T-helper 1 cell treated with Interleukin-12 subunit alpha and Interleukin-12 subunit beta and Interleukin-4 antibody, amounts not matched to agents 30 μg/mL and 1 μg/mL, for 36 hours (primary cell): ENCODE measurements at regions not wholly inside any gene's neighbourhood (a gene's known extent, or its start where the extent isn't known, plus 50 kb on each side); places are given as distances from the start of the nearest gene placed in this dataset.
"Not testable (repeated sequence)": the region's sequence is repeated elsewhere in the genome, so short reads cannot be mapped to it uniquely, and the experiment has no call there.

Experiments used
- H3K27ac Mint-ChIP-seq: one replicate; pipeline ENCODE4 v1.8.0; 2021; ENCODE audit warnings: mild to moderate bottlenecking, mixed read lengths
- H3K27me3 Mint-ChIP-seq: one replicate; pipeline ENCODE4 v1.8.0; 2021; ENCODE audit warnings: low read depth, mixed read lengths
- H3K36me3 Mint-ChIP-seq: one replicate; pipeline ENCODE4 v1.8.0; 2021; ENCODE audit warnings: low read depth, mixed read lengths
- H3K4me1 Mint-ChIP-seq: one replicate; pipeline ENCODE4 v1.8.0; 2021; ENCODE audit warnings: low read depth, mixed read lengths
- H3K4me3 Mint-ChIP-seq: one replicate; pipeline ENCODE4 v1.8.0; 2021; ENCODE audit warnings: mild to moderate bottlenecking, moderate library complexity, mixed read lengths
- H3K9me3 Mint-ChIP-seq: one replicate; pipeline ENCODE4 v1.8.0; 2021; ENCODE audit warnings: mixed read lengths

DNA sequence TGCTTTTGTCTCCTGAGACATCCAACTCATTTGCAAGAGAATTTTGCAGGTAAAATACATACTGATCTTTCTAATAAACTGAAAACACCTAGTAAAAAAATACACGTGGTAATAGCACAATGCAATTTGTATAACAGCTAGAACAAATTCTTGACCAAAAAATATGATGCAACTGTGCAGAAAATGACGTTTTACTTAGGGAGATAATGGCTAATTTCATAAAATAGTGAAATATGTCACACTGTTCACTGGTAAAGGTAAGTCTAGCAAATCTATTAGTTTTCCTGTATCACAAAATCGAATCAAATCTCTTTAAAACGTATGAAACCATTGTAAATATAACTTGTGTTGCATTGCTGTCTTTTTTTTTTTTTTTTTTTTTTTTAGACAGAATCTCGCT lies 130.0 kb downstream of the VPREB1 start:
- Mint-ChIP-seq H3K4me1 (no peaks in the 10 kb centered on the region), H3K27me3 (peaks cover 53% of the 10 kb centered on the region), H3K4me3 (no peak overlapping the region), H3K27ac (no peak overlapping the region), H3K9me3 (no peaks in the 10 kb centered on the region), H3K36me3 (no peaks in the 10 kb centered on the region)

DNA sequence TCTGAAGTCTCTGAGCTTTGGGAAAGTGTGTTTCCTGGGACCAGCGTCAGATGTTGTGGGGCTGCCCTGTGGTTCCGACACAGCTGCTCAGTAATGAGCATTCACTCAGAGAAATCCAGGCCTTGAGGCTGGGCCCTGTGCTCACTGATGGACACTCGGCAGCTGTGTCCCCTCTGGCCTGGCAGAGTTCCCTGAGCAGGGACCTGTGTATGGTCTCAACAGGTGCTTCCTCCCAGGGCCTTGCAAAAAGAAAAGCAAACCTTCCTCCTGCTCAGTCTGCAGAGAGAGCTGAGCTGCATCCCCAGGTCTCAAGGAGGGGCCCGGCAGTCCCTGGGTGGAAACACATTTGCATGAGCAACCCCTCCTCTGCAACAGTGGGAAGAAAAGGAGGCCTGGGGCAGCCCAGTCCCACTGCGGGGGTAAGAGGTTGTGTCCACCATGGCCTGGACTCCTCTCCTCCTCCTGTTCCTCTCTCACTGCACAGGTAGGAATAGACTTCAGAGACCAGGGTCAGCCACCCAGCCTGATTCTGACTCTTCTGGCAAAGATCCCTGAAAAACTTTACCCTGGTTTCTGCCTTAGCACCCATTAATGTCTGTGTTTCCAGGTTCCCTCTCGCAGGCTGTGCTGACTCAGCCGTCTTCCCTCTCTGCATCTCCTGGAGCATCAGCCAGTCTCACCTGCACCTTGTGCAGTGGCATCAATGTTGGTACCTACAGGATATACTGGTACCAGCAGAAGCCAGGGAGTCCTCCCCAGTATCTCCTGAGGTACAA lies 131.2 kb downstream of the VPREB1 start:
- Mint-ChIP-seq H3K27me3 (peaks cover 46% of the 10 kb centered on the region), H3K27ac (no peak overlapping the region), H3K4me3 (no peak overlapping the region), H3K4me1 (no peaks in the 10 kb centered on the region), H3K9me3 (no peaks in the 10 kb centered on the region), H3K36me3 (no peaks in the 10 kb centered on the region)

DNA sequence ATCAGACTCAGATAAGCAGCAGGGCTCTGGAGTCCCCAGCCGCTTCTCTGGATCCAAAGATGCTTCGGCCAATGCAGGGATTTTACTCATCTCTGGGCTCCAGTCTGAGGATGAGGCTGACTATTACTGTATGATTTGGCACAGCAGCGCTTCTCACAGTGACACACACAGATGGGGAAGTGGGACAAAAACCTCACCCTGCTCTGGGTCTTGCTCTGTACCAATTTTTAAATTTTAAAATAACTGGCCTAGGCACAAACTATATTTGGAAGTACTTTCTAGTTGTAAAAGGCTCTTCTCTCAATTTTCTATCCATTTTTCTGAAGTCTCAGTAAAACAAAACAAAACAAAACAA lies 131.7 kb downstream of the VPREB1 start:
- no peak overlapping the region for H3K27ac Mint-ChIP-seq
- H3K36me3 Mint-ChIP-seq: no peaks in the 10 kb centered on the region
- peaks cover 42% of the 10 kb centered on the region for H3K27me3 Mint-ChIP-seq
- no peaks in the 10 kb centered on the region for H3K9me3 Mint-ChIP-seq
- no peak overlapping the region for H3K4me3 Mint-ChIP-seq
- no peaks in the 10 kb centered on the region for H3K4me1 Mint-ChIP-seq

DNA sequence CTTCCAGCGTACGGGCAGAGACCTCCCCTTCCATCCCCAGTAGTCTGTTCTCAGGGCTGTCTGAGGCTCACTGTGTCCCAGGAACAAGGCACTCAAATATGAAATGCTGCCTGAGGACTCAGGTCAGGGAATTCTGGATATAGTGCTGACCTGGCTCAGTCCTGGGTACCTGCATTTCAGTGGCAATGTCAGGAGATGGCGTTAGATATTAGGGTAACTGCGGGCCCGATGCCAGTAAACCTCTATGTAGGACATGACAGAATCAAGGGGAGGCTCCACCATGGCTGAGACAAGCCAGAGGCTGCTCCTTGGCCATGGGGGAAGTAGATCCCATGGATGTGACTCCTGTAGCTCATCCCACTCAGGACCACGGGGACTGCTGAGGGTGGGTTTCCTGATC lies 131.7 kb downstream of the ZNF280B start:
- not testable (repeated sequence) for H3K9me3 Mint-ChIP-seq, H3K27ac Mint-ChIP-seq, H3K4me3 Mint-ChIP-seq, H3K4me1 Mint-ChIP-seq, H3K36me3 Mint-ChIP-seq
- peaks cover 40% of the 10 kb centered on the region for H3K27me3 Mint-ChIP-seq

DNA sequence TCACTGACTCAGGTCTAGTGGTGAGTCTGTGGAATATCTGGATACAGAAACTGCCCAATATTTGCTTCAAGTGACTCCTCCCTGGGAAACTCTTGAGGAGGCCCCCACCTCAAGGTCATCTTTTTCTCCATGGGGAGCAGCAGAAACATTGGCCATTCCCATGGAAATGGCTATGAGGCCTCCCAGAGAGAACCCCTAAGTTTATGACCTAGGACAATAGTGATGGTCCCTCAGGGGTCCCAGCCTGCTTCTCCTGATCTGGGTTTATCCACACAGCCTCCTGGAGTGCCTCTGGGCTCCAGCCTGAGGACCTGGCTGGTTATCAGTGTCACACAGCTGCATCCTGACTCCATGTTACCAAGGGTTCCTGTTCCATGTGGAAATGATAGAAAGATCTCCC lies 131.2 kb downstream of the ZNF280B start:
- H3K4me3 Mint-ChIP-seq: no peak overlapping the region
- H3K4me1 Mint-ChIP-seq: no peaks in the 10 kb centered on the region
- H3K9me3 Mint-ChIP-seq: no peaks in the 10 kb centered on the region
- no peak overlapping the region for H3K27ac Mint-ChIP-seq
- H3K36me3 Mint-ChIP-seq: no peaks in the 10 kb centered on the region
- peaks cover 38% of the 10 kb centered on the region for H3K27me3 Mint-ChIP-seq

DNA sequence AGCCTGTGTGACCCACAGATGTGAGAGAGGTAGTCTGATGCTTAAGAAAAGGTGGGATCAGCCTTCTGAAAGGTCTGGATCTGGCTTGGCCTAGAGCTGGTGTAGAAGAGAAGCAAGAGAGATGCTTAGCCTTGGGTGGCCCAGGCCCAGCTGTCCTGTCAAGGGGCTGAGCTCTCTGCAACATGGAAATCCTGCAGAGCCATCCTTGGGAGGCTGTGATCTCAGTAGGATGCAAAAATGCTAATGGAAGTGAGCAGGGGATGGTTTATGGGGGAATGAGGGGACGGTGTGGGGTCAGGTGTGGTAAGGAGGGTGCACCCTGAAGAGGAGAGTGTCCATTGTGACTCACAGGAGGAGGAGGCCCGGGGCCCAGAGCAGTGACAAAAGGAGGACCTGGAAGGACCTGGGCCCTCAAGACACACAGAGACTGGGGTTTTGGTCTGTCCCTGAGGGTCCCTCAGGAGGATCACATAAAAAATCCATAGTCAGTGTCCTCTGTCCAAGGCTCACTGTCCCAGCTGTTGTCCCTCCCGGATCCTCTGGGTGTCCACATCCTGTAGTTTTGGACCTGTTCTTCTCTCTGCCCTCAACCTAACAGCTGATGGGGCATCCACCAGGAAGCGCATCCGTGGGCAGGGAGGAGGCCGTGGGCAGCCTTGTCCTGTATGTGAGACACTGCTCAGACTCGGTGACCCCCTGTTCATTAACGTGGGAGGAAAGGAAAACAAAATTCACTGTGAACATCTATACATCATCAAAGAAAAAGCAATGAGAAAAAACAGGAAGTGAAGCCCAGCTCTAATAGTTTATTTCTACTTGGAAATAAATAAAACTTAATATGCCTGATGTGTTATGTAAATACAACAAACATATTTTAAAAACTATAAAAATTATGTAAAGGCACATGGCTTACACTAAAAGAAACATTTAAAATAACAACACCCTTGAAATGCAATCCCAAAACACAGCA lies 129.8 kb downstream of the ZNF280B start:
- peaks cover 39% of the 10 kb centered on the region for H3K27me3 Mint-ChIP-seq
- H3K9me3 Mint-ChIP-seq: no peaks in the 10 kb centered on the region
- no peak overlapping the region for H3K27ac Mint-ChIP-seq
- H3K4me1 Mint-ChIP-seq: no peaks in the 10 kb centered on the region
- no peaks in the 10 kb centered on the region for H3K36me3 Mint-ChIP-seq
- no peak overlapping the region for H3K4me3 Mint-ChIP-seq

DNA sequence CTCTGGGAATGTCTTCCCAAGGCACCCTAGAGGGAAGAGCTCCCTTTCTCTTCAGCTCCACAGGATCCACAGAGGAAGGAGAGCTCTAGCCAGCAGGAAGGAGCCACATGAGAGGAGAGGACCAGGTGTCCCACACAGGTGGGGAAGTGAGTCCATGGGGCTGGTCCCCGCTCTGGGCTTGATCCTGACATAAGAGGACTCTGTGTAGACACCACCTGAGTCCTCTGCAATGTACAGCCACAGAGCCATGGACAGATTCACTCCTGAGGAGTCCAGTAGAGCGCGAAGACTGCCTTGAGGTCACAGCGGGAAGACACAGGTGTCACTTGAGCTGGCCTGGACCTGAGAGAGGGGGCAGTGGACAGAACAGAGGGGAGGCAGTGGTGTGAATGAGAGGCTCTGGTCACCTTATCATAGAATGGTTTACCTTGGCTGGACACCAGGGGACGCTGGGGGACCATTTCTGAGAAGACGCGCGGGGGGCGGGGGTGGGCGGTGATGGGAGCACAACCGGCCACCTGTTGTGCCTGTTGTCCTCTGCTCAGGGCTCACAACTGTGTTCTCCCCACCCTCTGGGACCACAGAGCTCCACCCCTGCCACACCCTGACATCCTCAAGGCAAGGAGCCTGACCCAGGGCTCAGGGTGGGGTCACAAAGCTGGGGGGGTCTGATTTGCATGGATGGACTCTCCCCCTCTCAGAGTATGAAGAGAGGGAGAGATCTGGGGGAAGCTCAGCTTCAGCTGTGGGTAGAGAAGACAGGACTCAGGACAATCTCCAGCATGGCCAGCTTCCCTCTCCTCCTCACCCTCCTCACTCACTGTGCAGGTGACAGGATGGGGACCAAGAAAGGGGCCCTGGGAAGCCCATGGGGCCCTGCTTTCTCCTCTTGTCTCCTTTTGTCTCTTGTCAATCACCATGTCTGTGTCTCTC lies 128.2 kb downstream of the ZNF280B start:
- Mint-ChIP-seq H3K9me3 (no peaks in the 10 kb centered on the region), H3K36me3 (no peaks in the 10 kb centered on the region), H3K27me3 (peaks cover 32% of the 10 kb centered on the region), H3K4me3 (no peak overlapping the region), H3K27ac (no peak overlapping the region), H3K4me1 (no peaks in the 10 kb centered on the region)

DNA sequence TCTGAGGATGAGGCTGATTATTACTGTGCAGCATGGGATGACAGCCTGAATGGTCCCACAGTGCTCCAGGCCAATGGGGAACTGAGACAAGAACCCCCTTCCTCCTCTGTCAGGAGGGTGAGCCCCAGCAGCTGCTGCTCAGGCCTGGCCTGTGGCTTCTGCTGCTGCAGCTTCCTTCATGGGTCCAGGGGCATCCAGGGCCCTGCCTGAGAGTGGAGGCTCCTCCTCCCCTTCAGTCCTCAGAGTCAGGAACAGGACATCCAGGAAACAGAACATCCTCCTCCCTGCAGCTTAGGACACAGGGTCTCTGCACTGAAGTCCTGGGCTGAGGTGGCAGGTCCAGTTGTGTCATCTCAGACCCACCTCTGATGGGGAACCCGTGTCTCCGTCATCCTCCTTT lies 127.2 kb downstream of the ZNF280B start:
- not testable (repeated sequence) for H3K4me1 Mint-ChIP-seq, H3K9me3 Mint-ChIP-seq, H3K36me3 Mint-ChIP-seq, H3K27ac Mint-ChIP-seq, H3K4me3 Mint-ChIP-seq
- H3K27me3 Mint-ChIP-seq: peaks cover 32% of the 10 kb centered on the region

DNA sequence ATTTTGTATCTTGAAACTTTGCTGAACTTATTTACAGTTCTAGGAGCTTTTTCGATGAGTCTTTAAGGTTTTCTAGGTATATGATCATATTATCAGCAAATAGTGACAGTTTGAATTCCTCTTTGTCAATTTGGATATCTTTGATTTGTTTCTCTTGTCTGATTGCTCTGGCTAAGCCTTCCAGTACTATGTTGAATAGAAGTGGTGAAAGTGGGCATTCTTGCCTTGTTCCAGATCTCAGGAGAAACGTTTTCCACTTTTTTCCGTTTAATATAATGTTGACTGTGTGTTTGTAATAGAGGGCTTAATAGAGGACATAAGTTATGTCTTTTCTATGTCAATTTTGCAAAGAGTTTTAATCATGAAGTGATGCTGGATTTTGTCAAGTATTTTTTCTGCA lies 124.3 kb downstream of the ZNF280B start:
- H3K27me3 Mint-ChIP-seq: peaks cover 29% of the 10 kb centered on the region
- H3K27ac Mint-ChIP-seq: no peak overlapping the region
- H3K36me3 Mint-ChIP-seq: no peaks in the 10 kb centered on the region

DNA sequence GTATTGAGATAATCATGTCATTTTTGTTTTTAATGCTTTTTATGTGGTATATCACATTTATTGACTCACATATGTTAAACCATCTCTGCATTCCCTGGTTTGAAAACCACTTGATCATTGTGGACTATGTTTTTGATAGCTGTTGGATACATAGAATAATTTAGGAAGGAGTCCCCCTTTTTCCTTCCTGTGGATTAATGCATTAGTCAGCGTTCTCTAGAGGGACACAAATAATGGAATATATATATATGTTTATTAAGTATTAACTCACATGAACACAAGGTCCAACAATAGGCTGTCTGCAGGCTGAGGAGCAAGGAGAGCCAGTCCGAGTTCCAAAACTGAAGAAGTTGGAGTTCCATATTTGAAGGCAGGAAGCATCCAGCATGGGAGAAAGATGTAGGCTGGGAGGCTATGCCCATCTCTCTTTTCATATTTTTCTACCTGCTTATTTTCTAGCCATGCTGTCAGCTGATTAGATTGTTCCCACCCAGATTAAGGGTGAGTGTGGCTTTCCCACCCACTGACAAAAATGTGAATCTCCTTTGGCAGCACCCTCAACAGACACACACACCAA lies 123.8 kb downstream of the ZNF280B start:
- H3K36me3 Mint-ChIP-seq: no peaks in the 10 kb centered on the region
- no peaks in the 10 kb centered on the region for H3K9me3 Mint-ChIP-seq
- H3K4me3 Mint-ChIP-seq: no peak overlapping the region
- no peaks in the 10 kb centered on the region for H3K4me1 Mint-ChIP-seq
- no peak overlapping the region for H3K27ac Mint-ChIP-seq
- H3K27me3 Mint-ChIP-seq: peaks cover 29% of the 10 kb centered on the region

More for the DNA sequence above, 124.3 kb downstream of the ZNF280B start:
- H3K4me1 Mint-ChIP-seq: no peaks in the 10 kb centered on the region
- H3K9me3 Mint-ChIP-seq: no peaks in the 10 kb centered on the region
- H3K4me3 Mint-ChIP-seq: no peak overlapping the region

DNA sequence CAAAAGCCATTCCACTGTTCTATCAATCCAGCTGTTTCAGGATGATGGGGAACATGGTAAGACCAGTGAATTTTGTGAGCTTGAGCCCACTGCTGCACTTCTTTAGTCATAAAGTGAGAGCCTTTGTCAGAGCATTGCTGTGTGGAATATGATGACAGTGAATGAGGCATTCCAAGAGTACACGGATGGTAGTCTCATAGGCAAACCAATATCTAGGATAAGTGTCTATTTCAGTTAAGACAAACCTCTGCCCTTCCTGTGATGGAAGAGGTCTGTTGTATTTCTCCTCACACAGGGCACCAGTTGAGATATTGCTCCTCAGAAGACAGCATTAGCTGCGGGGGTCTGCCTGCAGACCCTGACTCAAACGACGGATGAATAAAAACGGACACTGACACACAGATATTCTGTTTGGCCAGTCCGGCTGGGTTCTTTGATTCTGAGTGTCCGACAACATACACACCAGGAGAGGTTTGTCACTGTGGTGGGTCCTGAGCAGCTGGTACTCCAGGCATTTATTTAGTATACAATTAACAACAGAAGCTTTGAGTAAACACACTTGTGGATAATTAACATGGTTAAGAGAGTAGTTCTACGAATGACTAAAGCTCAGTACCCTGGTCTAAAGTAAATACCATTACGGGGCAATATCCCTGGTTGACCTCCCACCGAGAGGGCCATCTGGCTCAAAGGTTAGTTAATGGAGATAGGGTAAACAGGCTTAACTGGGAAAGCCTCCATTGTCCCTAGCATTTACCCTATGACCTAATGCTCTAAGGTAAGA lies 121.7 kb downstream of the ZNF280B start:
- Mint-ChIP-seq H3K4me3 (no peak overlapping the region), H3K27ac (no peak overlapping the region), H3K9me3 (no peaks in the 10 kb centered on the region), H3K36me3 (no peaks in the 10 kb centered on the region), H3K27me3 (peaks cover 30% of the 10 kb centered on the region), H3K4me1 (no peaks in the 10 kb centered on the region)

DNA sequence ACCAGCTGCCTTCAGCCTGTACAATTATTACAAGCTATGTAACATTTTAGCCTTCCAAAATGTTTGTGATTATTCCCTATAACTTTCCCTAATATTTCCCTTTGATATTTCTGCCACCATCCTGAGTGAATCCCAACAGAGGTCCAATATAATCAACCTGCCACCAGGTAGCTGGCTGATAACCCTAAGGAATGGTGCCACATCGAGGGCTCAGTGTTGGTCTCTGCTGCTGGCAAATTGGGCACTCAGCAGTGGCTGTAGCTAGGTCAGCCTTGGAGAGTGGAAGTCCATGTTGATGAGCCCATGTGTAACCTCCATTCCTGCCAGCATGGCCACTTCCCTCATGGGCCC lies 121.2 kb downstream of the ZNF280B start:
- H3K27ac Mint-ChIP-seq: no peak overlapping the region
- no peak overlapping the region for H3K4me3 Mint-ChIP-seq
- H3K36me3 Mint-ChIP-seq: no peaks in the 10 kb centered on the region
- no peaks in the 10 kb centered on the region for H3K4me1 Mint-ChIP-seq
- H3K27me3 Mint-ChIP-seq: peaks cover 27% of the 10 kb centered on the region
- no peaks in the 10 kb centered on the region for H3K9me3 Mint-ChIP-seq

DNA sequence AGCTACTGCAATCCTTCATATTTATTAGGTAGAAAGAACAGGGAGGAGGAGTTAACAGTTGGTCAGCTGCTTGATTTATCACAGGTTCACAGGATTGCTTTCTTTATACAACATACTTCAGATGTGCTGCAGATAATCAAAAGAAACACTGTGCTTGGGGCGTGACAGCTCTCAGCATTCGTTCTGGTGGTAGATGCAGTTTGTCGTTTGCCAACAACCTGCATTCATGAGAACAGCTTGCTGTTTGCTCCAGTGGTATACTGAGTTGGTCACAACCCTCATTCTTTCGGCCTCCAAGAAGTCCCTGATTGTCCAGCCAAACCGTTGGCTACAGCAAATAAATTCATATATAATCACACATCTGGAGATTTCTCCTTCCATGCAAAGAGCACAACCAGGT lies 120.5 kb downstream of the ZNF280B start:
- H3K27me3 Mint-ChIP-seq: peaks cover 25% of the 10 kb centered on the region
- H3K27ac Mint-ChIP-seq: no peak overlapping the region

More for the DNA sequence above, 120.5 kb downstream of the ZNF280B start:
- Mint-ChIP-seq H3K4me1 (no peaks in the 10 kb centered on the region), H3K4me3 (no peak overlapping the region), H3K9me3 (peaks cover 3% of the 10 kb centered on the region), H3K36me3 (no peaks in the 10 kb centered on the region)
